Central memory CD8-positive, alpha-beta T cell (primary cell): ENCODE measurements at regions not wholly inside any gene's neighbourhood (a gene's known extent, or its start where the extent isn't known, plus 50 kb on each side); places are given as distances from the start of the nearest gene placed in this dataset.

Source experiments
- ATAC-seq: fragments of 150-1000 bp; cut with Tn5 transposase; replicated peaks from 2 replicates; pipeline ENCODE4 v1.10.0; 2022; ENCODE audit warnings: mild to moderate bottlenecking, moderate FRiP score, moderate number of reproducible peaks; ENCODE audit not compliant: poor library complexity, severe bottlenecking; ENCODE audit errors: extremely low read depth
- DNase-seq, 2 donors: peaks; one replicate each; pipeline ENCODE4 v3.0.0; 2021; ENCODE audit warnings: low spot score in 2 of 2
- H3K27ac Mint-ChIP-seq: one replicate; pipeline ENCODE4 v1.8.0; 2022; ENCODE audit warnings: low read depth, mild to moderate bottlenecking, moderate library complexity, mixed read lengths
- H3K27me3 Mint-ChIP-seq: one replicate; pipeline ENCODE4 v1.8.0; 2022; ENCODE audit warnings: mixed read lengths
- H3K36me3 Mint-ChIP-seq: one replicate; pipeline ENCODE4 v1.8.0; 2022; ENCODE audit warnings: mild to moderate bottlenecking, moderate library complexity, mixed read lengths; ENCODE audit not compliant: insufficient read depth
- H3K4me1 Mint-ChIP-seq: one replicate; pipeline ENCODE4 v1.8.0; 2022; ENCODE audit warnings: mixed read lengths
- H3K4me3 Mint-ChIP-seq: one replicate; pipeline ENCODE4 v1.8.0; 2022; ENCODE audit warnings: mild to moderate bottlenecking, moderate library complexity, mixed read lengths
- H3K9me3 Mint-ChIP-seq: one replicate; pipeline ENCODE4 v1.8.0; 2022; ENCODE audit warnings: mixed read lengths

- ATAC-seq (no peak), DNase-seq (no peak)
- Mint-ChIP-seq H3K4me3 (no peak overlapping the region), H3K27me3 (no peaks in the 10 kb centered on the region), H3K27ac (no peak overlapping the region), H3K4me1 (no peaks in the 10 kb centered on the region), H3K36me3 (no peaks in the 10 kb centered on the region), H3K9me3 (peaks cover 12% of the 10 kb centered on the region)
Measured at GRCh38 chr4:155522201-155522600, 144.4 kb upstream of the GUCY1A1 start.

DNA sequence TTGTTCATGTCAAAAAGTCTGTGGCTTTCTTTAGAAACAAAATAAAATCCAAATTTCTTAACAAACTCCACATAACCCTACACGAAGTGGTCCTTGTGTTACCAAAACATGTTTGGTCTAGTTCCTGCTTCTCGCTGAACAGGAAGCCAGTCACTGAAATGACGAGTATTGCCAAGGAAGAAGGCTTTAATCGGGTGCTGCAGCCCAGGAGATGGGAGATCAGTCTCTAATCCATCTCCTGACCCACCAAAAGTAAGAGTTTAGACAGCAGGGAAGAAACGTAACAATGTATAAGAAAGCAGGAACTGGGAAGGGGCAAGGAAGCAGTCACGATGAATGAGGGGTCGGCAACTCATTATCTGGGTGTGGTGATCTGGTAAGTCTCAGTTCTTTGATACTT is 144.6 kb upstream of the MAP9 start:
- no peak overlapping the region for H3K27ac Mint-ChIP-seq
- no peaks in the 10 kb centered on the region for H3K4me1 Mint-ChIP-seq
- DNase-seq (no peak), ATAC-seq (no peak)
- no peak overlapping the region for H3K4me3 Mint-ChIP-seq
- no peaks in the 10 kb centered on the region for H3K36me3 Mint-ChIP-seq
- no peaks in the 10 kb centered on the region for H3K27me3 Mint-ChIP-seq
- H3K9me3 Mint-ChIP-seq, result peaks cover 12% of the 10 kb centered on the region

- H3K4me1 Mint-ChIP-seq, result no peaks in the 10 kb centered on the region
- H3K36me3 Mint-ChIP-seq, result no peaks in the 10 kb centered on the region
- no peak overlapping the region for H3K27ac Mint-ChIP-seq
- H3K4me3 Mint-ChIP-seq, result no peak overlapping the region
- no peaks in the 10 kb centered on the region for H3K9me3 Mint-ChIP-seq
- ATAC-seq, result no peak
- DNase-seq, result no peak
- no peaks in the 10 kb centered on the region for H3K27me3 Mint-ChIP-seq
Measured at GRCh38 chr4:155515444-155516075, 138.8 kb upstream of the MAP9 start.

GRCh38 chr4:155514628-155515027 is 137.9 kb upstream of the MAP9 start:
- Mint-ChIP-seq H3K4me3 (no peak overlapping the region), H3K4me1 (no peaks in the 10 kb centered on the region), H3K9me3 (no peaks in the 10 kb centered on the region), H3K27me3 (no peaks in the 10 kb centered on the region), H3K27ac (no peak overlapping the region), H3K36me3 (no peaks in the 10 kb centered on the region)
- ATAC-seq (no peak), DNase-seq (no peak)

- DNase-seq, result no peak
- Mint-ChIP-seq H3K36me3 (no peaks in the 10 kb centered on the region), H3K27ac (no peak overlapping the region), H3K4me3 (no peak overlapping the region), H3K9me3 (no peaks in the 10 kb centered on the region), H3K27me3 (no peaks in the 10 kb centered on the region), H3K4me1 (no peaks in the 10 kb centered on the region)
- ATAC-seq, result no peak
Measured at GRCh38 chr4:155512817-155513216, 136.1 kb upstream of the MAP9 start.

DNA sequence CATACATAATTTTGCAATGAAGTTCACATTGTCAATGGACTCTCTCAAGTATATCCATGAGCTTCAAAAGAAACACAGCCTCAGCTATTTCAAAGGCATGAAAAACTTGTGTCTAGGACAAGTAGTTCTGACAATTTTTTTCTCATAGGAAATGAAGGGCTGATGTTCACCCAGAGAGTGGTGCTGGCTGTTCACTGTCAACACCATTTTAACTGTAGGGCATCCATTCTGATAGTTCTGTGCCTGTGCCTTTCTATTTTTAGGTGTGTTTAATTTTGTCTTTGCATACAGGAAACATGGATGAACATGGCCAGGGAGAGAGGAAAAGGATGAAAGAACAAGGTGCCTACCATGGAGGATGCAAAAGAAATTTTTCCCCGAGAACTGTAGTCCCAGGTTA is 135.3 kb upstream of the MAP9 start:
- no peak overlapping the region for H3K4me3 Mint-ChIP-seq
- no peaks in the 10 kb centered on the region for H3K9me3 Mint-ChIP-seq
- H3K4me1 Mint-ChIP-seq, result no peaks in the 10 kb centered on the region
- no peak for DNase-seq
- H3K36me3 Mint-ChIP-seq, result no peaks in the 10 kb centered on the region
- H3K27me3 Mint-ChIP-seq, result no peaks in the 10 kb centered on the region
- no peak for ATAC-seq
- H3K27ac Mint-ChIP-seq, result no peak overlapping the region

DNA sequence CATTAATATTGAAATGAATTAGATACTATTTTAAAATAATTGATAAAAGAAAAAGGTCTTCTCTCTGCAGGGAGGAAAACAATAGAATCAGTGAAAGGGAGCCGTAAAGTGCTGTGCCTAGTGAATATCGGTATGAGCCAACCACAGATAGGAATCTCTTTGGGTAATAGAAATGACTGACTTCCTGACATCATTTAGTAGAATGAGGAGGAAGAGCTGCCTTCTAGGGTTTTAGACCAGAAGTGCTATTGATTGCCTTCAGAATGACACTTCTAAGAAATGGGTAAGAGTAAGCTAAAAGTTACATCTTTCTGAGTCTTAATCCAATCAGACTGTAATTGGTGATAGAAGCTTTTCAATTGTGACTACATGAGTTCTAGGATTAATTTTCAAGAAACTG is 134.0 kb upstream of the MAP9 start:
- H3K4me3 Mint-ChIP-seq, result no peak overlapping the region
- H3K27ac Mint-ChIP-seq, result no peak overlapping the region
- DNase-seq, result no peak
- no peak for ATAC-seq
- no peaks in the 10 kb centered on the region for H3K4me1 Mint-ChIP-seq
- no peaks in the 10 kb centered on the region for H3K36me3 Mint-ChIP-seq
- no peaks in the 10 kb centered on the region for H3K9me3 Mint-ChIP-seq
- H3K27me3 Mint-ChIP-seq, result no peaks in the 10 kb centered on the region

GRCh38 chr4:155509555-155509954 is 132.8 kb upstream of the MAP9 start:
- H3K27me3 Mint-ChIP-seq, result no peaks in the 10 kb centered on the region
- no peaks in the 10 kb centered on the region for H3K4me1 Mint-ChIP-seq
- no peak for DNase-seq
- H3K27ac Mint-ChIP-seq, result no peak overlapping the region
- H3K36me3 Mint-ChIP-seq, result no peaks in the 10 kb centered on the region
- no peaks in the 10 kb centered on the region for H3K9me3 Mint-ChIP-seq
- H3K4me3 Mint-ChIP-seq, result no peak overlapping the region
- no peak for ATAC-seq

DNA sequence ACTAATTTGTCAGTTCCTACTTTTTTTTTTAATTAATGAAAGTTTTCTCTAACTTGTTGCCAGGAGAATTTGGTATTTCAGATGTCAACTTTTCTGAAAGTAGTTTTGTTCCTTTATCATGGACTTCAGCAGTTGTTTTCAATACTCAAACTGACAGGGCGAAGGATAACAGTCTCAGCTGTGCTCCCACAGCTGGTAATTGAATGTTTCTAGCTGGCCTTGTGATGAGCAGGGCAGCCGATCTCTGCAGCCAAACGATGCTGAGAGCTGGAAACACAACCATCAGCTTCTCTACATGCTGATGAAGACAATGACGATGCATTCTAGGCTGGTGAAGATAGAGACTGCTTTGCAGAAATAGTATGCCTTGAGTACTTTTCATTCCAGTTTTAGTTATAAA is 130.0 kb upstream of the MAP9 start:
- no peak overlapping the region for H3K4me3 Mint-ChIP-seq
- no peaks in the 10 kb centered on the region for H3K4me1 Mint-ChIP-seq
- H3K27me3 Mint-ChIP-seq, result no peaks in the 10 kb centered on the region
- H3K27ac Mint-ChIP-seq, result no peak overlapping the region
- H3K36me3 Mint-ChIP-seq, result no peaks in the 10 kb centered on the region
- DNase-seq (no peak), ATAC-seq (no peak)
- no peaks in the 10 kb centered on the region for H3K9me3 Mint-ChIP-seq

GRCh38 chr4:155505321-155505720 is 128.6 kb upstream of the MAP9 start:
- no peaks in the 10 kb centered on the region for H3K36me3 Mint-ChIP-seq
- DNase-seq, result no peak
- H3K4me3 Mint-ChIP-seq, result no peak overlapping the region
- no peaks in the 10 kb centered on the region for H3K9me3 Mint-ChIP-seq
- no peaks in the 10 kb centered on the region for H3K27me3 Mint-ChIP-seq
- ATAC-seq, result no peak
- no peak overlapping the region for H3K27ac Mint-ChIP-seq
- no peaks in the 10 kb centered on the region for H3K4me1 Mint-ChIP-seq

- Mint-ChIP-seq H3K9me3 (no peaks in the 10 kb centered on the region), H3K4me1 (no peaks in the 10 kb centered on the region), H3K27me3 (no peaks in the 10 kb centered on the region), H3K36me3 (no peaks in the 10 kb centered on the region), H3K27ac (no peak overlapping the region), H3K4me3 (no peak overlapping the region)
- DNase-seq (no peak), ATAC-seq (no peak)
Measured at GRCh38 chr4:155497306-155497705, 120.5 kb upstream of the MAP9 start.

DNA sequence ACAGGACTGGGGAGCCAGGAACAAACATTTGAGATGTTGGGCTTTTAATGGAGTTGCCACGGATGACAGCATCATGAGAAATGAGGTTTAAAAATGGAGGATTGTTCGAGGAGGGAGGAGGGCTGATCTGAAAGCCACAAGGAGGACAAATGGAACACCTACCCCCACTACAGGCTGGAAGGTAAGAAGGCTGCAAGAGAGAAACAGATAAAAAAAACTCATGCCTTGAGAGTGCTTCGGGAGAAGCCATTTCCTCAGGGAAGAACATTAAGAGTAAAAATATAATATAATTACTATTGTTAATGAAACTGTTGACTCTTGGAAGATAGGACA is 119.5 kb upstream of the MAP9 start:
- Mint-ChIP-seq H3K27me3 (no peaks in the 10 kb centered on the region), H3K4me3 (no peak overlapping the region), H3K27ac (no peak overlapping the region), H3K9me3 (no peaks in the 10 kb centered on the region), H3K36me3 (no peaks in the 10 kb centered on the region), H3K4me1 (no peaks in the 10 kb centered on the region)
- DNase-seq (no peak), ATAC-seq (no peak)

DNA sequence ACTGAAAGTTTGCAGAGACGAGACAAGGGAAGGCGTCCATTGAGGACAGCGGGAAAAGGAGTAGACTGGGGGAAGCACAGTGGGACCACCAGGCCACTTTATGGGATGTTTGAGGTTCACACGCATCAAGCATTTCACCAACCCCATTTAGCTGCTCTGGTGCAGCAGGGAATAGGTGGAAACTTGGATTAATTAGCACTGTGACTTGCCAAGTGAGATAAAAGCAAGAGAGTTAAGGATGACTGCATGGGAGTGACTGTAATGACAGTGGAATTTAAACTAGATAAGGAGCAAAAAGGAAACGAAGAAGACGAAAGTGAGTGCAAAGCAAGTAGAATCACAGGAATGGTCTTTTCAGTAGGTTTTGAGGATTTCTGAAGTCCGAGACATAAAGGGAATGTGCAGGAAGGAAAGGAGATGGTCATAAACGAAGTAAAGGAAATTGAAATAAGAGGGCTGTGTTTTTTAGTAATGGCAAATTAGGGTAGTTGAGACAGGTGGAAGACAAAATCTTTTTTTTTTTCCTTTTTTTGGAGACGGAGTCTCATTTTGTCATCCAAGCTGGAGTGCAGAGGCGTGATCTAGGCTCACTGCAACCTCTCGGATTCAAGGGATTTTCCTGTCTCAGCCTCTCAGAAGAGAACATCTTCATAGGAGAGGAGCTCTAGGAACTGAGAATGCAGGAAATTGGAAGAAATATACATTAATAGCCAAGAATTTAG is 119.0 kb upstream of the MAP9 start:
- no peak overlapping the region for H3K27ac Mint-ChIP-seq
- H3K4me1 Mint-ChIP-seq, result no peaks in the 10 kb centered on the region
- H3K27me3 Mint-ChIP-seq, result no peaks in the 10 kb centered on the region
- H3K36me3 Mint-ChIP-seq, result no peaks in the 10 kb centered on the region
- DNase-seq, result no peak
- ATAC-seq, result no peak
- no peaks in the 10 kb centered on the region for H3K9me3 Mint-ChIP-seq
- H3K4me3 Mint-ChIP-seq, result no peak overlapping the region
